Activated CD8-positive, alpha-beta memory T cell treated with anti-CD3 and anti-CD28 coated beads, Interleukin-2, amount 10 ng/mL, durations not matched to agents 7 days and 5 days (primary cell): ENCODE measurements at regions not wholly inside any gene's neighbourhood (a gene's known extent, or its start where the extent isn't known, plus 50 kb on each side); places are given as distances from the start of the nearest gene placed in this dataset.

Experiments
- ATAC-seq: fragments of 150-1000 bp; cut with Tn5 transposase; one replicate; pipeline ENCODE4 v1.10.0; 2021; ENCODE audit warnings: moderate library complexity
- CTCF ChIA-PET: fragments of 350-600 bp; sonication (Branson Sonifier 250); formaldehyde crosslinking; loops from one replicate; lab custom pipeline; 2021; ENCODE audit warnings: antibody characterized with exemption; lab: Charles Lee
- DNase-seq: peaks from one replicate; pipeline ENCODE4 v3.0.0-alpha.2; 2020
- H3K27ac Mint-ChIP-seq: one replicate; pipeline ENCODE4 v1.8.0; 2021; ENCODE audit warnings: mild to moderate bottlenecking, mixed read lengths
- H3K27me3 Mint-ChIP-seq: one replicate; pipeline ENCODE4 v1.8.0; 2021; ENCODE audit warnings: mixed read lengths
- H3K36me3 Mint-ChIP-seq: one replicate; pipeline ENCODE4 v1.8.0; 2021; ENCODE audit warnings: mild to moderate bottlenecking, mixed read lengths
- H3K4me1 Mint-ChIP-seq: one replicate; pipeline ENCODE4 v1.8.0; 2021; ENCODE audit warnings: mixed read lengths
- H3K4me3 Mint-ChIP-seq: one replicate; pipeline ENCODE4 v1.8.0; 2021; ENCODE audit warnings: mild to moderate bottlenecking, moderate library complexity, mixed read lengths
- H3K9me3 Mint-ChIP-seq: one replicate; pipeline ENCODE4 v1.8.0; 2022; ENCODE audit warnings: low read depth, mixed read lengths

DNA sequence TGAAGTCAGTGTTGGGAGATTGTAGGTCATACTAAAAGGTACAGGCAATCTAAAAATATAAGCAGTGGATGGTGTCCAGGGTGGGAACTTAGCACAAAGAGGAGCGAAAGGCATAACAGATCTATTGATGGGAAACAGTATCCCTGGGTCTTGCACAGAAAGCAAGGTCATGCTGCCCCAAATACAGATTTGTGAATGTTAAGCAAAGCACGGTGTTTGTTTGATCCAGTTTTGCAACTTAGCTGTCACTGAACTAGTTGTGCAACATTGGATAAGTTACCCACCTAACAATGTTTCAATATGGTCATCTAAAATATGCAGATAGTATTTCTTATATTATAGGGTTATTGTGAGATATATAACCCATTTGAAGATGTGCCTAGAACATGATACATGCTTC, 162.9 kb downstream of the BLID start:
- ATAC-seq (no peak), DNase-seq (no peak)
- no peaks in the 10 kb centered on the region for H3K4me1 Mint-ChIP-seq
- no peaks in the 10 kb centered on the region for H3K36me3 Mint-ChIP-seq
- H3K4me3 Mint-ChIP-seq, result no peak overlapping the region
- CTCF ChIA-PET, result no interaction called here
- H3K27ac Mint-ChIP-seq, result no peak overlapping the region
- no peaks in the 10 kb centered on the region for H3K27me3 Mint-ChIP-seq
- no peaks in the 10 kb centered on the region for H3K9me3 Mint-ChIP-seq

GRCh38 chr11:121950160-121950559, 165.9 kb downstream of the BLID start:
- Mint-ChIP-seq H3K27ac (no peak overlapping the region), H3K27me3 (no peaks in the 10 kb centered on the region), H3K4me3 (no peak overlapping the region), H3K36me3 (no peaks in the 10 kb centered on the region), H3K9me3 (no peaks in the 10 kb centered on the region), H3K4me1 (no peaks in the 10 kb centered on the region)
- ATAC-seq (no peak), DNase-seq (no peak)
- CTCF ChIA-PET, result no interaction called here

DNA sequence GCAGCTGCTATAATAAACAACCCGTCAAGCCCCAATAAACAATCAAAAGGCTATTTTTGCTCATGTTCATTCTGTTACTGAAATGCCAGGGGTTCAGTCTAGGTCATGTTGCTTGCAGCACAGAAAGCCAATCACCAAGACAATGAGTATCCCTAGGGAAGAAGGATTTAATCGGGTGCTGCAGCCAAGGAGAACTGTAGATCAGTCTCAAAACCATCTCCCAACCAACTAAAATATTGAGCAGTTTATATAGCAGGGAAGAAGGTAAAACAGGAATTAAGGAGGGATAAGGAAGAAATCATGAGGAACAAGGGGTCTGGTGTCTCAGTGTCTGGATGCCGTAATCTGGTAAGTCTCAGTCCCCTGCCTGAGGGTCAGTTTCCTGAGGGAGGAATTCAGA, 169.5 kb downstream of the BLID start:
- no peaks in the 10 kb centered on the region for H3K4me1 Mint-ChIP-seq
- H3K4me3 Mint-ChIP-seq, result no peak overlapping the region
- no peak overlapping the region for H3K27ac Mint-ChIP-seq
- DNase-seq (no peak), ATAC-seq (no peak)
- H3K27me3 Mint-ChIP-seq, result no peaks in the 10 kb centered on the region
- H3K36me3 Mint-ChIP-seq, result no peaks in the 10 kb centered on the region
- H3K9me3 Mint-ChIP-seq, result no peaks in the 10 kb centered on the region
- CTCF ChIA-PET, result no interaction called here

- Mint-ChIP-seq H3K4me1 (no peaks in the 10 kb centered on the region), H3K36me3 (no peaks in the 10 kb centered on the region), H3K4me3 (no peak overlapping the region), H3K27ac (no peak overlapping the region), H3K9me3 (no peaks in the 10 kb centered on the region), H3K27me3 (no peaks in the 10 kb centered on the region)
- no peak for DNase-seq
- CTCF ChIA-PET, result no interaction called here
- no peak for ATAC-seq
Observed at GRCh38 chr11:121944556-121945230, 171.3 kb downstream of the BLID start.

DNA sequence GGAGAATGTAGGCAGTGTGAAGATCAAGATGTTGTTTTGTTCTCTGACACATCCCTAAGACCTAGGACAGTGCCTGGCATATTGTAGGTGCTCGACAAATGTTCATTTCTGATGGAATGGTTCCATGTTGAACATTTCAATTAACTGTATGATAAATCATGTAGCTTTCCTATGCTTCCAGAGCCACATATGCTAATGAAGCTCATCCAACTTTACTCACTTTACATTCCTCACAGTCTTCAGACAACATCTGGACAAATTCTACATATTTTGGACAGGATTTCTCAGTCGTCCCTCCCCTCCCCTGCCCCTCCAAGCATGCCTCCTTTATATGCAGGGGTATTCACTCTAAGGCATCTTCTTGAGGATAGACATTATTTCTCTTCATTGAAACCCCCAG, 177.9 kb downstream of the BLID start:
- H3K27me3 Mint-ChIP-seq, result no peaks in the 10 kb centered on the region
- ATAC-seq, result no peak
- no peaks in the 10 kb centered on the region for H3K4me1 Mint-ChIP-seq
- peaks cover 2% of the 10 kb centered on the region for H3K9me3 Mint-ChIP-seq
- CTCF ChIA-PET, result no interaction called here
- H3K27ac Mint-ChIP-seq, result no peak overlapping the region
- DNase-seq, result no peak
- H3K4me3 Mint-ChIP-seq, result no peak overlapping the region
- no peaks in the 10 kb centered on the region for H3K36me3 Mint-ChIP-seq

GRCh38 chr11:121936781-121937447, 179.1 kb downstream of the BLID start:
- CTCF ChIA-PET, result no interaction called here
- H3K36me3 Mint-ChIP-seq, result no peaks in the 10 kb centered on the region
- ATAC-seq, result no peak
- DNase-seq, result no peak
- H3K4me3 Mint-ChIP-seq, result no peak overlapping the region
- no peaks in the 10 kb centered on the region for H3K4me1 Mint-ChIP-seq
- peaks cover 2% of the 10 kb centered on the region for H3K9me3 Mint-ChIP-seq
- no peaks in the 10 kb centered on the region for H3K27me3 Mint-ChIP-seq
- H3K27ac Mint-ChIP-seq, result no peak overlapping the region

DNA sequence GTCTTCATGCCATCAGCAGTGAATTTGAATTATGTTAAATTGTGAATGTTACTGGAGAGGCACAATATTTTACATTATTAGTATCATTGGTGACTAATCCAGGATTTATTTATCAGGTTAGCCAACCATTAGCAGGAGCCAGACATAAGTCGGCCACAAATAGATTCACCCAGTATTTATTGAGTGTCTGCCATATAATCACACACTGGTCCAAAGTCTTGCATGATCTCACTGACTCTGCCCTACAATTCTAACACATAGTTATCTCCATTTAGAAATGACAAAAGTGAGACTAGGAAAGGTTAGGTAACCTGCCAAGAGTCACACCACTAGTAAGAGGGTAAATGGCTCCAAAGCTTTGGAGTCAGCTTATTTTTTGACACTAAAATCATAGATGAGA, 179.6 kb downstream of the BLID start:
- CTCF ChIA-PET, result no interaction called here
- ATAC-seq, result no peak
- Mint-ChIP-seq H3K27me3 (no peaks in the 10 kb centered on the region), H3K9me3 (peaks cover 2% of the 10 kb centered on the region), H3K4me3 (no peak overlapping the region), H3K4me1 (no peaks in the 10 kb centered on the region), H3K36me3 (no peaks in the 10 kb centered on the region), H3K27ac (no peak overlapping the region)
- no peak for DNase-seq

- Mint-ChIP-seq H3K27me3 (no peaks in the 10 kb centered on the region), H3K27ac (no peak overlapping the region), H3K4me3 (no peak overlapping the region), H3K4me1 (no peaks in the 10 kb centered on the region), H3K9me3 (peaks cover 2% of the 10 kb centered on the region), H3K36me3 (no peaks in the 10 kb centered on the region)
- DNase-seq (no peak), ATAC-seq (no peak)
- CTCF ChIA-PET, result no interaction called here
Observed at GRCh38 chr11:121933694-121934093, 182.3 kb downstream of the BLID start.

DNA sequence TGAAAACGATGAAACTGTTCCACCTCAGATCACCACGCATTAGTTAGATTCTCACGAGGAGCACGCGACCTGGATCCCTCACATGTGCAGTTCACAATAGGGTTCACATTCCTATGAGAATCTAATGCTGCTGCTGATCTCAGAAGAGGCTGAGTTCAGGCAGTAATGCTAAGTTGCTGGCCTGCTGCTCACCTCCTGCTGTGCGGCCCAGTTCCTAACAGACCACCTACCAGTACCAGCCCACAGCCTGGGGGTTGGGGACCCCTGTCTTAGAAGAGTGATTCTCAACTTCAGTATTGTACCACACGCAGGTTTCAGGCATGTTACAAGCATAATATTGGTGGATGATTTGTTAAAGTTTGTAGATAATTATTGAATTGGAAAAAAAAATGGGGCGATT, 182.7 kb downstream of the BLID start:
- ATAC-seq (no peak), DNase-seq (no peak)
- H3K27ac Mint-ChIP-seq, result no peak overlapping the region
- CTCF ChIA-PET, result no interaction called here
- peaks cover 2% of the 10 kb centered on the region for H3K9me3 Mint-ChIP-seq
- H3K4me3 Mint-ChIP-seq, result no peak overlapping the region
- no peaks in the 10 kb centered on the region for H3K27me3 Mint-ChIP-seq
- no peaks in the 10 kb centered on the region for H3K4me1 Mint-ChIP-seq
- no peaks in the 10 kb centered on the region for H3K36me3 Mint-ChIP-seq

DNA sequence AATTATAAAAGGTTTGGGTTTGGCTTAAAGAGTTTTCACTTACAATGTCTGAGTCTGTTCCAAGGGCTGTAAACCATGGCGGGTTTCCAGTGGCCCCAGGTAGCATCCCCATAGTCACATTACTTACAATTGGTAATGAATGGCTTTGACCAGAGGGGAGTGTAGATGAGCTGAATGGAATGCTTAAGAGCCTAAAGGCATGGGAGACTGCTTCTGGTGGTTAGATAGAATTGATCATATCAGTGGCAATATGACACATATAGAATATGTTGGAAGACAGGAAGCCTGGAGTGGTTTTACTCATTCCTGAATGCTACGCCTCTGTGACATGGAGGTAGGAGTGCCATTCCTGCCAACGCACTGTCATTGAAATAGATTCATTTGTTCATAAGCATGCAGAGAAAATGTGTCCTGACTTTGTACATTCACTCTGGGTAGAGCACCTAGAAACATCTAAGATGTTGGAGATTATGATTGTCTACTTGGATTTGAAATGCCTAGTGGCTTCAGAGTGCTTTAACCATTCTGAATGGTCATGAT, 183.3 kb downstream of the BLID start:
- H3K27ac Mint-ChIP-seq, result no peak overlapping the region
- H3K27me3 Mint-ChIP-seq, result no peaks in the 10 kb centered on the region
- H3K4me3 Mint-ChIP-seq, result no peak overlapping the region
- no peaks in the 10 kb centered on the region for H3K4me1 Mint-ChIP-seq
- ATAC-seq (no peak), DNase-seq (no peak)
- CTCF ChIA-PET, result no interaction called here
- H3K36me3 Mint-ChIP-seq, result no peaks in the 10 kb centered on the region
- H3K9me3 Mint-ChIP-seq, result peaks cover 2% of the 10 kb centered on the region

DNA sequence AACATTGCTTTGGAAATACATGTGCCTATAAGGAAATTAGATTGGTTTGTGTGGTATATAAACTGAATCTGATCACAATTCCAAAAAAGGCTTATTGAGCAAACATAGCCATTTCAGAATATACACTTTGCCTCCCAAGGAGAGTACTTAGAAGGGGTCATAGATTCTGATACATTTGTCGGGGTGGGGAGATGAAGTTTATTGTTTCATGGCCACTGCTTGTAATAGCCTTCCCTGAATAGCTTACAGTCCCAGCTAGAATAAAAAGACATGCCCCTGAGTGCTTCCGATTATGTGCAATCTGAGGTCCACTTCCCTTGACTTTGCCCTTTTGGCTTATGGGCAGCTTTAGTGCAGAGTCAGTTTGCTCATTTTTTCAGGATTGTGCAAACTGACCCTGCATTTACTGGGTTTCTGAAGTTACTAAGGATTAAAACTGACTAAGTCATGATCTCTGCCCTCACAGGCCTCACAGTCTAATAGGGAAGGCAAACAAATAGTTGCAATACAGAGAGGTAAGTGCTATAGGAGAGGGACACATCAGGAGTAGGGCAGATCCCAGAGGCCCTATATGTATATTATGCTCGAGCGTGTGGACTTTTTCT, 184.2 kb downstream of the BLID start:
- peaks cover 2% of the 10 kb centered on the region for H3K9me3 Mint-ChIP-seq
- H3K27me3 Mint-ChIP-seq, result no peaks in the 10 kb centered on the region
- H3K36me3 Mint-ChIP-seq, result no peaks in the 10 kb centered on the region
- CTCF ChIA-PET, result no interaction called here
- no peak overlapping the region for H3K4me3 Mint-ChIP-seq
- no peak for DNase-seq
- ATAC-seq, result no peak
- no peaks in the 10 kb centered on the region for H3K4me1 Mint-ChIP-seq
- H3K27ac Mint-ChIP-seq, result no peak overlapping the region

- Mint-ChIP-seq H3K4me3 (no peak overlapping the region), H3K27me3 (no peaks in the 10 kb centered on the region), H3K4me1 (no peaks in the 10 kb centered on the region), H3K9me3 (no peaks in the 10 kb centered on the region), H3K36me3 (no peaks in the 10 kb centered on the region), H3K27ac (no peak overlapping the region)
- ATAC-seq, result no peak
- no peak for DNase-seq
- CTCF ChIA-PET, result no interaction called here
Observed at GRCh38 chr11:121931121-121931520, 184.9 kb downstream of the BLID start.

GRCh38 chr11:121930004-121930965, 185.7 kb downstream of the BLID start:
- Mint-ChIP-seq H3K36me3 (no peaks in the 10 kb centered on the region), H3K27me3 (no peaks in the 10 kb centered on the region), H3K27ac (no peak overlapping the region), H3K4me1 (no peaks in the 10 kb centered on the region), H3K4me3 (no peak overlapping the region), H3K9me3 (no peaks in the 10 kb centered on the region)
- DNase-seq, result no peak
- ATAC-seq, result no peak
- CTCF ChIA-PET, result no interaction called here
